ENCODE measurements at regions not wholly inside any gene's neighbourhood (a gene's known extent, or its start where the extent isn't known, plus 50 kb on each side); places are given as distances from the start of the nearest gene placed in this dataset.

DNA sequence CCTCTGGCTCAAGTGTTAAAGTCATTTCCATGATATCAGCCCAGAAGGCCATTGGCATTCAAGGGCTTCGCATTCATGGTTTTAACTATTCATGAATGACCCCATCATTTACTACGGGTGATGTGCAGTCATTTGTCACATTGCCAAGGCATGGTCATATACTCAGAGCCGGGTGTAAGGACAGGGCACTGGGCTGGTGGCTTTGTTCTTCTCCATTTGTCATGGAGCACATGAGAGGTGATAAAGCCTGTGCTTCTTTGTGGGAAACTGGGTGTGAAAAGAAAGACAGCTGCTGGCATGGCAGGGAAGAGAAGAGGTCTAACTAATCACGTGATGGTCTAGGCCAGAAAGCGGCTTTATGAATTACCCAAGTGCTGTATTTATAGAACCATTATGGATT lies 132.2 kb upstream of the PLXNA4 start:
- TF ChIP-seq, protein P1, sequence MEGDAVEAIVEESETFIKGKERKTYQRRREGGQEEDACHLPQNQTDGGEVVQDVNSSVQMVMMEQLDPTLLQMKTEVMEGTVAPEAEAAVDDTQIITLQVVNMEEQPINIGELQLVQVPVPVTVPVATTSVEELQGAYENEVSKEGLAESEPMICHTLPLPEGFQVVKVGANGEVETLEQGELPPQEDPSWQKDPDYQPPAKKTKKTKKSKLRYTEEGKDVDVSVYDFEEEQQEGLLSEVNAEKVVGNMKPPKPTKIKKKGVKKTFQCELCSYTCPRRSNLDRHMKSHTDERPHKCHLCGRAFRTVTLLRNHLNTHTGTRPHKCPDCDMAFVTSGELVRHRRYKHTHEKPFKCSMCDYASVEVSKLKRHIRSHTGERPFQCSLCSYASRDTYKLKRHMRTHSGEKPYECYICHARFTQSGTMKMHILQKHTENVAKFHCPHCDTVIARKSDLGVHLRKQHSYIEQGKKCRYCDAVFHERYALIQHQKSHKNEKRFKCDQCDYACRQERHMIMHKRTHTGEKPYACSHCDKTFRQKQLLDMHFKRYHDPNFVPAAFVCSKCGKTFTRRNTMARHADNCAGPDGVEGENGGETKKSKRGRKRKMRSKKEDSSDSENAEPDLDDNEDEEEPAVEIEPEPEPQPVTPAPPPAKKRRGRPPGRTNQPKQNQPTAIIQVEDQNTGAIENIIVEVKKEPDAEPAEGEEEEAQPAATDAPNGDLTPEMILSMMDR (IDR thresholded peaks at IDR 0.05): no peak
- DNase-seq (ENCODE audit: low spot score) (no peak), ATAC-seq (ENCODE audit: low FRiP score) (no peak)

- TF ChIP-seq, protein P1 (IDR thresholded peaks at IDR 0.05): no peak
- ATAC-seq (ENCODE audit: low FRiP score) (no peak), DNase-seq (ENCODE audit: low spot score) (no peak)
Measured at GRCh38 chr7:132705146-132705545, 128.9 kb upstream of the PLXNA4 start.

DNA sequence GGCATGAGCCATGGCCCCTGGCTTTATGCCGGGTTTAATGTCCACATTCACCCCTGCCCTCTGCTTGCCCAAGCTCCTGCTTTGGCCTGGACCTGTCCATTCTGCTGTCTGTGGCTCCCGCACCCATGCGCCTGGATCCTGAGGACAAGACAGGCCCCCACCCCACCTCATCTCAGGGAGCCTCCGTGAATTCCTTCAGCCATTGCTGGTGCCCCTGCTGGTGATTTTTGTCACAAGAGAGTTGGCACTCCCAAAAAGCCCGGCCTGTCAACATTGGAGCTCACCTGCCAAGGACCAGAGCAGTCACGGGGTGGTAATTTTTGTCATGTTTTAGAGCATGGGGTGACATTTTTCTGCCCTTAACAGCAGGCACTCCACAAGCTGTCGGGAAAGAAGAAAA lies 127.5 kb upstream of the PLXNA4 start:
- ATAC-seq (ENCODE audit: low FRiP score) (no peak), DNase-seq (ENCODE audit: low spot score) (no peak)
- TF ChIP-seq, protein P1 (IDR thresholded peaks at IDR 0.05): no peak

DNA sequence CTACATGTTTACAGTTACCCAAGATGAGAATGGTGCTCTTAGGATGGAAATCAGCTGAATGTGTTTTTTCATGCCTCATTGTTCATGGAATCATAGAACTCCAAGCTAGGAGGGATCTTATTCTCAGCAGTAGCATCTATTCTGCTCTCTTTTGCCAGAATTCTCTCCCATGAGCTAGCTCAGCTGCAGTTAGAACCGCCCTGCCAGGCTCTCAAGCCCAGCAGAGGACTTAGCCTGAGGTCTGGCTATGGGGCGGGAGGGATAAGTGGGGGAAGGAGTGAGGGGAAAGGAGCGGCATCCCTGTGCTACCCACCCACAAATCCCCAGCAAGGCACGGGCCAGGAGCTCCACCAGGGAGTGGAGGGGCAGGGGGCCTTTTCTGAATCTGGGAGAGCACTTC lies 120.7 kb upstream of the PLXNA4 start:
- DNase-seq (ENCODE audit: low spot score) (no peak), ATAC-seq (ENCODE audit: low FRiP score) (no peak)
- TF ChIP-seq, protein P1 (IDR thresholded peaks at IDR 0.05): no peak

DNA sequence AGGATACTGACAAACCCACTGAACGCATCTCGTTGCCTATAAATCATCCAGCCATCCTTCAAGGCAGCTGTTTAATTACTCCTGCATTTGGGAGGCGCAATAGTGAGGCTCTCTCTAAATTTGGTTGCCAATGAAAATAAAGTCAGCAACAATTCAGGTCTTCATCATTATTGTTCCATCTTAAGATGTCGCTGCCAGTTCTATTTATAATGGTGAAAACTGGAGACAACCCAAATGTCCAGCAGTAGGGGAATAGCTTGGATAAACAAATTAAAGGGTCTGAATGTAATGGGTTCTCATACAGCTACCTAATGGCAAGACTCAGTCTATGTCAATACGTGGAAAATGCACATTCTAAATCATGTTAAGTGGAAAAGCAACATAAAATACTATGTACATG lies 120.1 kb upstream of the PLXNA4 start:
- DNase-seq (ENCODE audit: low spot score) (no peak), ATAC-seq (ENCODE audit: low FRiP score) (no peak)
- TF ChIP-seq, protein P1 (IDR thresholded peaks at IDR 0.05): no peak

DNA sequence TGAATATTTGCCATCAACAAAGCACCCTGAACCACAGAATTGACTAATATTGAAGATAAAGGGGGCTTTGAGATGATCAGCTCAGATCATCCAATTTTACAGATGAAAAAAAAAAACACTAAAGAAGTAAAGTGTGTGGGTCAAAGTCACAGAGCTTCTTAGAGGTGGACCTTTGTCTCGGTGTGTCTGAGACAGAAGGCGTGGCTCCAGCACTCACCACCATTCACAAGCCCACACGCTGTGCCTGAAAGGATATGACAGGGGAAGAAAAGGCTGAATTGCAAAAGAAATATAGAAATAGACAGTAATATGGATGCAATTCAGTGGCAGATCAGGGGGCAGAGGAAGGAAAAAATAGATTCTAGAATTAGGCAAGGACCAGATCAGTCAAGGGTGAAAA lies 114.9 kb upstream of the PLXNA4 start:
- TF ChIP-seq, protein P1 (IDR thresholded peaks at IDR 0.05): no peak
- no peak for DNase-seq (ENCODE audit: low spot score)
- ATAC-seq (ENCODE audit: low FRiP score): no peak

DNA sequence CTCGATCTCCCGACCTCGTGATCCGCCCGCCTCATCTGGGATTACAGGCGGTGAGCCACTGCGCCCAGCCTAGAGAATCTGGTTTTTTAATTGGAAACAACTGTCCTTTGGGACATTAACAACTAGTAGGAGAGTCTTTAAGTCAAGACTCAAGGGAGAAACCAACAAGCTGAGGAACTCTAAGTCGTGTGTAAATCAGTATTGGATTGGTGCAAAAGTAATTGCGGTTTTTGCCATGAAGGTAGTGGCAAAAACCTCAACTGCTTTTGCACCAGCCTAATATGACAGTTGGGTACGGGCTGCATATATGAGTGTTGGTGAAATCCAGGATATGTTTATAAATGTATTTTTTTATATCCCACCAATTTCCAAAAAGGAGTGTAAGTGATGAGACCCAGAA lies 113.9 kb upstream of the PLXNA4 start:
- ATAC-seq (ENCODE audit: low FRiP score): no peak
- TF ChIP-seq, protein P1 (IDR thresholded peaks at IDR 0.05): no peak
- no peak for DNase-seq (ENCODE audit: low spot score)
